DND-41 (cell line): ENCODE measurements at regions not wholly inside any gene's neighbourhood (a gene's known extent, or its start where the extent isn't known, plus 50 kb on each side); places are given as distances from the start of the nearest gene placed in this dataset.
"Not testable (repeated sequence)": the region's sequence is repeated elsewhere in the genome, so short reads cannot be mapped to it uniquely, and the experiment has no call there.

Source experiments
- EZH2 ChIP-seq: IDR thresholded peaks from 3 replicates; pipeline ENCODE4 v1.6.1; 2012; ENCODE audit warnings: borderline replicate concordance, low read depth, mild to moderate bottlenecking, moderate library complexity, low read length, inconsistent platforms; ENCODE audit not compliant: severe bottlenecking
- TF ChIP-seq, protein P1 (sequence below): IDR thresholded peaks from 2 replicates; pipeline ENCODE4 v1.5.1; 2012; ENCODE audit warnings: borderline replicate concordance, low read length, moderate library complexity, mild to moderate bottlenecking; ENCODE audit not compliant: poor library complexity, severe bottlenecking; ENCODE audit errors: extremely low read depth

- TF ChIP-seq, protein P1, sequence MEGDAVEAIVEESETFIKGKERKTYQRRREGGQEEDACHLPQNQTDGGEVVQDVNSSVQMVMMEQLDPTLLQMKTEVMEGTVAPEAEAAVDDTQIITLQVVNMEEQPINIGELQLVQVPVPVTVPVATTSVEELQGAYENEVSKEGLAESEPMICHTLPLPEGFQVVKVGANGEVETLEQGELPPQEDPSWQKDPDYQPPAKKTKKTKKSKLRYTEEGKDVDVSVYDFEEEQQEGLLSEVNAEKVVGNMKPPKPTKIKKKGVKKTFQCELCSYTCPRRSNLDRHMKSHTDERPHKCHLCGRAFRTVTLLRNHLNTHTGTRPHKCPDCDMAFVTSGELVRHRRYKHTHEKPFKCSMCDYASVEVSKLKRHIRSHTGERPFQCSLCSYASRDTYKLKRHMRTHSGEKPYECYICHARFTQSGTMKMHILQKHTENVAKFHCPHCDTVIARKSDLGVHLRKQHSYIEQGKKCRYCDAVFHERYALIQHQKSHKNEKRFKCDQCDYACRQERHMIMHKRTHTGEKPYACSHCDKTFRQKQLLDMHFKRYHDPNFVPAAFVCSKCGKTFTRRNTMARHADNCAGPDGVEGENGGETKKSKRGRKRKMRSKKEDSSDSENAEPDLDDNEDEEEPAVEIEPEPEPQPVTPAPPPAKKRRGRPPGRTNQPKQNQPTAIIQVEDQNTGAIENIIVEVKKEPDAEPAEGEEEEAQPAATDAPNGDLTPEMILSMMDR = not testable (repeated sequence)
- not testable (repeated sequence) for TF ChIP-seq EZH2
Observed at GRCh38 chr22:25340536-25340935, 121.1 kb downstream of the CRYBB2 start.
